ENCODE measurements at regions not wholly inside any gene's neighbourhood (a gene's known extent, or its start where the extent isn't known, plus 50 kb on each side); places are given as distances from the start of the nearest gene placed in this dataset.

DNA sequence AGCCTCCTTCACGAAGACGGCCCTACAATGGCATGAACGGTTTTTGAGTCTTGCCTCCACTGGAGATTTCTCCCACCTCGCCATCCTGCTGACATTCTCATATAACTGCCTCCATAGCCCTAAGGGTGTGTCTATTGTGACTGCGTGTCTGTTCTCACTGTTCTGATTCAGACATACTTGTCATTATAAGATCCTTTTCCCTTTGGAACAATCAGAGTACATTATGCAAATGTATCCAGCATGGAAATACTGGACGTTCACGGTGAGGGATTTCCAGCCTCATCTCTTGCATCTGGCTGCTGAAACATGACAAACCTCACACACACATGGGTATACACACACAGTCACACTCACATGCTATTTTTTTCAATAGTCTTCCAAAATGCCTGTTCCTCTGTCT is 402.1 kb downstream of the DIRAS2 start:
- Histone ChIP-seq H3K9me3 (replicated peaks in 1 of 2; ENCODE audit: control insufficient read depth in 1 of 2, insufficient read depth in 1 of 2, low read length in 2 of 2) (no peaks in the 10 kb centered on the region), H3K27me3 (ENCODE audit: control insufficient read depth in 2 of 2, insufficient read depth in 2 of 2, low read length in 2 of 2) (no peaks in the 10 kb centered on the region), H2AFZ (ENCODE audit: insufficient read depth, low read depth, low read length, poor library complexity, severe bottlenecking) (no peak overlapping the region), H3K9ac (ENCODE audit: insufficient read depth, low read length, poor library complexity, severe bottlenecking) (no peak overlapping the region), H3K79me2 (ENCODE audit: insufficient read depth, low read length) (no peaks in the 10 kb centered on the region), H4K20me1 (ENCODE audit: insufficient read depth, low read length) (no peaks in the 10 kb centered on the region), H3K4me1 (ENCODE audit: control insufficient read depth in 1 of 2, insufficient read depth in 2 of 2, low read length in 2 of 2) (no peaks in the 10 kb centered on the region), H3K4me3 (replicated peaks in 1 of 3; ENCODE audit: low read depth in 2 of 3, low read length in 3 of 3) (no peak overlapping the region), H3K36me3 (replicated peaks in 1 of 2; ENCODE audit: control insufficient read depth in 1 of 2, insufficient read depth in 2 of 2, low read length in 2 of 2) (no peaks in the 10 kb centered on the region), H3K27ac (ENCODE audit: low read depth in 1 of 2, low read length in 2 of 2) (no peak overlapping the region), H3K4me2 (replicated peaks; ENCODE audit: extremely low read depth, low read length, poor library complexity, severe bottlenecking) (no peak overlapping the region)
- H3K36me3 Mint-ChIP-seq, result no peaks in the 10 kb centered on the region
- TF ChIP-seq, protein P1, sequence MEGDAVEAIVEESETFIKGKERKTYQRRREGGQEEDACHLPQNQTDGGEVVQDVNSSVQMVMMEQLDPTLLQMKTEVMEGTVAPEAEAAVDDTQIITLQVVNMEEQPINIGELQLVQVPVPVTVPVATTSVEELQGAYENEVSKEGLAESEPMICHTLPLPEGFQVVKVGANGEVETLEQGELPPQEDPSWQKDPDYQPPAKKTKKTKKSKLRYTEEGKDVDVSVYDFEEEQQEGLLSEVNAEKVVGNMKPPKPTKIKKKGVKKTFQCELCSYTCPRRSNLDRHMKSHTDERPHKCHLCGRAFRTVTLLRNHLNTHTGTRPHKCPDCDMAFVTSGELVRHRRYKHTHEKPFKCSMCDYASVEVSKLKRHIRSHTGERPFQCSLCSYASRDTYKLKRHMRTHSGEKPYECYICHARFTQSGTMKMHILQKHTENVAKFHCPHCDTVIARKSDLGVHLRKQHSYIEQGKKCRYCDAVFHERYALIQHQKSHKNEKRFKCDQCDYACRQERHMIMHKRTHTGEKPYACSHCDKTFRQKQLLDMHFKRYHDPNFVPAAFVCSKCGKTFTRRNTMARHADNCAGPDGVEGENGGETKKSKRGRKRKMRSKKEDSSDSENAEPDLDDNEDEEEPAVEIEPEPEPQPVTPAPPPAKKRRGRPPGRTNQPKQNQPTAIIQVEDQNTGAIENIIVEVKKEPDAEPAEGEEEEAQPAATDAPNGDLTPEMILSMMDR (IDR thresholded peaks at IDR 0.05), result no peak
- DNase-seq, result no peak
- peaks cover 0 to 1% (median 0%) of the 10 kb centered on the region in 7 donors for H3K9me3 Mint-ChIP-seq
- H3K4me3 Mint-ChIP-seq, result no peak overlapping the region
- peaks cover 2 to 8% (median 4%) of the 10 kb centered on the region in 3 donors for H3K27me3 Mint-ChIP-seq (ENCODE audit: low read depth in 3 of 3)
- intact Hi-C loops (cut with micrococcal nuclease), result no loop called here
- no peak overlapping the region for H3K27ac Mint-ChIP-seq
- WGBS (ENCODE audit: insufficient coverage), result 100% methylated on average over 4 of the region's 7 CpGs
- H3K4me1 Mint-ChIP-seq, result no peaks in the 10 kb centered on the region

DNA sequence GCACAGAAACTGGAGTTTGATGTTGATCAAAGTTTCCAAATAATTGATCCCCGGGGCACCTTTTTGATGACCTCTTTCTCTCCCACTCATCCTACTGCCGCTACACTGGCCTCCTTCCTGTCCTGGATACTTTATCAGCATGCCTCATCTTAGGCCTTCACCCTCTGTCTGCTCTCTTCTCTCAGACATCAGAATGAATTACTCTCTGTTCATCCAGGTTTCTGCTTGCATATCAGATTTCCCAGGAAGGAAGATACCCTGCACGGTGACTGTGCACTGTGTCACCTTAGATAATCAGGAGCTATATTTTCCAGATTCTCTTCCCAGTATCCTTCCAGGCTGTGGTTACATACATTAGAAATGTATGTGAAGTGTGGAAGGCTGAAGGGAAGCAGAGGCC is 397.0 kb downstream of the DIRAS2 start:
- no peak overlapping the region for H2AFZ ChIP-seq (ENCODE audit: insufficient read depth, low read depth, low read length, poor library complexity, severe bottlenecking)
- no peak for DNase-seq
- 71% methylated on average over 2 of the region's 3 CpGs for WGBS (ENCODE audit: insufficient coverage)
- H3K4me3 ChIP-seq (replicated peaks in 1 of 3; ENCODE audit: low read depth in 2 of 3, low read length in 3 of 3), result no peak overlapping the region
- no peak overlapping the region for H3K4me2 ChIP-seq (replicated peaks; ENCODE audit: extremely low read depth, low read length, poor library complexity, severe bottlenecking)
- no peak overlapping the region for H3K27ac ChIP-seq (ENCODE audit: low read depth in 1 of 2, low read length in 2 of 2)
- H3K4me1 ChIP-seq (ENCODE audit: control insufficient read depth in 1 of 2, insufficient read depth in 2 of 2, low read length in 2 of 2), result no peaks in the 10 kb centered on the region
- Mint-ChIP-seq H3K36me3 (no peaks in the 10 kb centered on the region), H3K4me3 (no peak overlapping the region), H3K4me1 (no peaks in the 10 kb centered on the region), H3K9me3 (peaks cover 0 to 1% (median 0%) of the 10 kb centered on the region in 7 donors), H3K27ac (no peak overlapping the region), H3K27me3 (ENCODE audit: low read depth in 3 of 3) (peaks cover 0 to 7% (median 5%) of the 10 kb centered on the region in 3 donors)
- intact Hi-C loops (cut with micrococcal nuclease), result no loop called here
- no peaks in the 10 kb centered on the region for H4K20me1 ChIP-seq (ENCODE audit: insufficient read depth, low read length)
- H3K79me2 ChIP-seq (ENCODE audit: insufficient read depth, low read length), result no peaks in the 10 kb centered on the region
- H3K9ac ChIP-seq (ENCODE audit: insufficient read depth, low read length, poor library complexity, severe bottlenecking), result no peak overlapping the region
- H3K36me3 ChIP-seq (replicated peaks in 1 of 2; ENCODE audit: control insufficient read depth in 1 of 2, insufficient read depth in 2 of 2, low read length in 2 of 2), result no peaks in the 10 kb centered on the region
- no peaks in the 10 kb centered on the region for H3K27me3 ChIP-seq (ENCODE audit: control insufficient read depth in 2 of 2, insufficient read depth in 2 of 2, low read length in 2 of 2)
- TF ChIP-seq, protein P1 (IDR thresholded peaks at IDR 0.05), result no peak
- H3K9me3 ChIP-seq (replicated peaks in 1 of 2; ENCODE audit: control insufficient read depth in 1 of 2, insufficient read depth in 1 of 2, low read length in 2 of 2), result no peaks in the 10 kb centered on the region
